ENCODE measurements at regions not wholly inside any gene's neighbourhood (a gene's known extent, or its start where the extent isn't known, plus 50 kb on each side); places are given as distances from the start of the nearest gene placed in this dataset.

GRCh38 chr12:105930557-105931503, 207.9 kb downstream of the NUAK1 start:
- ATAC-seq, result peak in 2 of 8 donors; percentile 31
- Histone ChIP-seq H3K4me1 (peaks cover 0 to 30% (median 12%) of the 10 kb centered on the region in 9 donors), H3K27me3 (no peaks in the 10 kb centered on the region), H3K4me3 (no peak overlapping the region), H3K36me3 (no peaks in the 10 kb centered on the region), H3K27ac (no peak overlapping the region), H3K9me3 (peaks cover 0 to 6% (median 0%) of the 10 kb centered on the region in 11 donors)
- DNase-seq, result no peak
- 79% methylated on average over 10 of the region's 10 CpGs for WGBS, 2 donors
- intact Hi-C loops (cut with DNase I), result no loop called here
- no peak for TF ChIP-seq CTCF (IDR thresholded peaks at IDR 0.05)

GRCh38 chr12:105931762-105932570, 206.8 kb downstream of the NUAK1 start:
- no peak for DNase-seq

GRCh38 chr12:105933671-105934665, 204.8 kb downstream of the NUAK1 start:
- Histone ChIP-seq H3K4me3 (no peak overlapping the region), H3K9me3 (no peaks in the 10 kb centered on the region), H3K36me3 (no peaks in the 10 kb centered on the region), H3K27ac (peak overlapping the region in 1 of 10 donors; percentile 8), H3K4me1 (peaks cover 0 to 43% (median 12%) of the 10 kb centered on the region in 9 donors), H3K27me3 (no peaks in the 10 kb centered on the region)
- intact Hi-C loops (cut with DNase I), result no loop called here
- ATAC-seq, result peak in 5 of 8 donors; percentile 32 to 76 (median 56)
- no peak for TF ChIP-seq CTCF (IDR thresholded peaks at IDR 0.05)
- WGBS, 2 donors, result 56 to 72% methylated on average over 13 of the region's 13 CpGs
- DNase-seq, result peak in 1 of 2 donors; percentile 12

More at GRCh38 chr12:105931762-105932570, 206.8 kb downstream of the NUAK1 start:
- ATAC-seq, result no peak
- no peaks in the 10 kb centered on the region for H3K27me3 ChIP-seq
- H3K27ac ChIP-seq, result no peak overlapping the region
- TF ChIP-seq CTCF (IDR thresholded peaks at IDR 0.05), result no peak
- H3K36me3 ChIP-seq, result no peaks in the 10 kb centered on the region
- intact Hi-C loops (cut with DNase I), result no loop called here
- no peak overlapping the region for H3K4me3 ChIP-seq
- peaks cover 0 to 41% (median 12%) of the 10 kb centered on the region in 9 donors for H3K4me1 ChIP-seq
- WGBS, 2 donors, result 89 to 90% methylated on average over 15 of the region's 15 CpGs
- peaks cover 0 to 6% (median 0%) of the 10 kb centered on the region in 11 donors for H3K9me3 ChIP-seq

Data from heart right ventricle (tissue), 16 donors.